DND-41 (cell line): ENCODE measurements at regions not wholly inside any gene's neighbourhood (a gene's known extent, or its start where the extent isn't known, plus 50 kb on each side); places are given as distances from the start of the nearest gene placed in this dataset.

Experiments used
- CTCF ChIP-seq: IDR thresholded peaks from 2 replicates; pipeline ENCODE4 v1.5.1; 2012; ENCODE audit warnings: borderline replicate concordance, low read length, moderate library complexity, mild to moderate bottlenecking; ENCODE audit not compliant: poor library complexity, severe bottlenecking; ENCODE audit errors: extremely low read depth
- EZH2 ChIP-seq: IDR thresholded peaks from 3 replicates; pipeline ENCODE4 v1.6.1; 2012; ENCODE audit warnings: borderline replicate concordance, low read depth, mild to moderate bottlenecking, moderate library complexity, low read length, inconsistent platforms; ENCODE audit not compliant: severe bottlenecking

GRCh38 chr2:146031158-146031557, 1511.2 kb upstream of the ZEB2 start:
- TF ChIP-seq CTCF, result no peak
- no peak for TF ChIP-seq EZH2
